Activated T-helper 17 cell treated with anti-CD3 and anti-CD28 coated beads, Interleukin-2, amount 50 U/mL, for 72 hours (primary cell): ENCODE measurements at regions not wholly inside any gene's neighbourhood (a gene's known extent, or its start where the extent isn't known, plus 50 kb on each side); places are given as distances from the start of the nearest gene placed in this dataset.
"Not testable (repeated sequence)": the region's sequence is repeated elsewhere in the genome, so short reads cannot be mapped to it uniquely, and the experiment has no call there.

Experiments used
- ATAC-seq: fragments of 150-1000 bp; cut with Tn5 transposase; replicated peaks from 2 replicates; pipeline ENCODE4 v1.10.0; 2021; ENCODE audit warnings: mild to moderate bottlenecking, moderate library complexity
- H3K27ac Mint-ChIP-seq: one replicate; pipeline ENCODE4 v1.8.0; 2022; ENCODE audit warnings: mixed read lengths
- H3K27me3 Mint-ChIP-seq: one replicate; pipeline ENCODE4 v1.8.0; 2022; ENCODE audit warnings: mixed read lengths
- H3K36me3 Mint-ChIP-seq: one replicate; pipeline ENCODE4 v1.8.0; 2022; ENCODE audit warnings: low read depth, mild to moderate bottlenecking, mixed read lengths
- H3K4me1 Mint-ChIP-seq: one replicate; pipeline ENCODE4 v1.8.0; 2022; ENCODE audit warnings: mixed read lengths
- H3K4me3 Mint-ChIP-seq: one replicate; pipeline ENCODE4 v1.8.0; 2022; ENCODE audit warnings: mild to moderate bottlenecking, mixed read lengths
- H3K9me3 Mint-ChIP-seq: one replicate; pipeline ENCODE4 v1.8.0; 2022; ENCODE audit warnings: mixed read lengths

- no peak overlapping the region for H3K27ac Mint-ChIP-seq
- no peaks in the 10 kb centered on the region for H3K4me1 Mint-ChIP-seq
- no peak for ATAC-seq
- H3K9me3 Mint-ChIP-seq, result no peaks in the 10 kb centered on the region
- no peak overlapping the region for H3K4me3 Mint-ChIP-seq
- H3K36me3 Mint-ChIP-seq, result no peaks in the 10 kb centered on the region
- no peaks in the 10 kb centered on the region for H3K27me3 Mint-ChIP-seq
These were observed 622.3 kb downstream of the DIPK2A start for GRCh38 chr3:144593881-144594280.

GRCh38 chr3:144620236-144620635 lies 648.6 kb downstream of the DIPK2A start:
- H3K4me3 Mint-ChIP-seq, H3K9me3 Mint-ChIP-seq, H3K27ac Mint-ChIP-seq, H3K27me3 Mint-ChIP-seq, H3K4me1 Mint-ChIP-seq, H3K36me3 Mint-ChIP-seq, ATAC-seq: not testable (repeated sequence)

- H3K9me3 Mint-ChIP-seq, result peaks cover 5% of the 10 kb centered on the region
- no peak overlapping the region for H3K27ac Mint-ChIP-seq
- H3K36me3 Mint-ChIP-seq, result no peaks in the 10 kb centered on the region
- H3K4me3 Mint-ChIP-seq, result no peak overlapping the region
- no peaks in the 10 kb centered on the region for H3K27me3 Mint-ChIP-seq
- ATAC-seq, result no peak
- no peaks in the 10 kb centered on the region for H3K4me1 Mint-ChIP-seq
These were observed 651.2 kb downstream of the DIPK2A start for GRCh38 chr3:144622845-144623244.

DNA sequence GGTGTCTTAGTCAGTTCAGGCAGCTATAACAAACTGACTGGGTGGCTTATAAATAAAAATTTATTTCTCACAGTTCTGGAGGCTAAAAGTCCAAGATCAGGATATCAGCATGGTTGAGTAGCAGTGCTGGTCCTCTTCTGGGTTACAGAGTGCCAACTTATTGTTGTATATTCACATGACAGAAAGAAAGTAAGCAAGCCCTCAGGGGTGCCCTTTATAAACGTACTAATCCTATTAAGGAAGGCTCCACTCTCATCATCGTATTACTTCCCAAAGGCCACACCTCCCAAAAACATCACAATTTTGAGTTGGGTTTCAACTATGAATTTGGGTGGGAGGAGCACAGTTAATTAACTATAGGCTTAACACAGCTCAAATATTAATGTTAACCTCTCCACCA lies 653.0 kb downstream of the DIPK2A start:
- Mint-ChIP-seq H3K27me3 (no peaks in the 10 kb centered on the region), H3K9me3 (no peaks in the 10 kb centered on the region), H3K4me3 (no peak overlapping the region), H3K4me1 (no peaks in the 10 kb centered on the region), H3K36me3 (no peaks in the 10 kb centered on the region), H3K27ac (no peak overlapping the region)
- ATAC-seq, result no peak

- H3K4me3 Mint-ChIP-seq, result no peak overlapping the region
- H3K27ac Mint-ChIP-seq, result no peak overlapping the region
- H3K4me1 Mint-ChIP-seq, result no peaks in the 10 kb centered on the region
- H3K9me3 Mint-ChIP-seq, result no peaks in the 10 kb centered on the region
- ATAC-seq, result no peak
- H3K27me3 Mint-ChIP-seq, result no peaks in the 10 kb centered on the region
- H3K36me3 Mint-ChIP-seq, result no peaks in the 10 kb centered on the region
These were observed 655.2 kb downstream of the DIPK2A start for GRCh38 chr3:144626835-144627234.

GRCh38 chr3:144629381-144629780 lies 657.8 kb downstream of the DIPK2A start:
- no peaks in the 10 kb centered on the region for H3K27me3 Mint-ChIP-seq
- no peaks in the 10 kb centered on the region for H3K36me3 Mint-ChIP-seq
- H3K9me3 Mint-ChIP-seq, result no peaks in the 10 kb centered on the region
- H3K4me1 Mint-ChIP-seq, result no peaks in the 10 kb centered on the region
- no peak overlapping the region for H3K4me3 Mint-ChIP-seq
- H3K27ac Mint-ChIP-seq, result no peak overlapping the region
- ATAC-seq, result no peak

DNA sequence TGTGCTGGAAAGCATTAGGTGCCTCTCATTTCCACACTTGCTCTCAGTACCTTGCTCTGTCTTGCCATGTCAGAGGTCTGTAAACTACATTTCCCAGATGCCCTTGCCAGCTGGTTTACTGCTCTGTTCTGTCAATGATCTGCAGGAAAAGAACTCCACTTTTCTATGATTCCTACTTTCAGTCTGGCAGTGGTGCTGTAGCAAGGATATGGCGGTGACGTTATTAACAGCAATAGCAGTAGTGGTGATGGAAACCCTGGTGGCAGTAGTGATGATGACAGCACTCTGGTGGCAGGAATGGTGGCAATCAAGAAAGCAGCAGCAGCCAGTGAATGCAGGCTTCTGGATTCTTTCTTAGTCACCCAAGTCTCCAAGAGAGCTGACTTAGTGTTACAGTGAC lies 665.2 kb downstream of the DIPK2A start:
- Mint-ChIP-seq H3K9me3 (no peaks in the 10 kb centered on the region), H3K4me1 (no peaks in the 10 kb centered on the region), H3K4me3 (no peak overlapping the region), H3K36me3 (no peaks in the 10 kb centered on the region), H3K27me3 (no peaks in the 10 kb centered on the region), H3K27ac (no peak overlapping the region)
- ATAC-seq, result no peak

DNA sequence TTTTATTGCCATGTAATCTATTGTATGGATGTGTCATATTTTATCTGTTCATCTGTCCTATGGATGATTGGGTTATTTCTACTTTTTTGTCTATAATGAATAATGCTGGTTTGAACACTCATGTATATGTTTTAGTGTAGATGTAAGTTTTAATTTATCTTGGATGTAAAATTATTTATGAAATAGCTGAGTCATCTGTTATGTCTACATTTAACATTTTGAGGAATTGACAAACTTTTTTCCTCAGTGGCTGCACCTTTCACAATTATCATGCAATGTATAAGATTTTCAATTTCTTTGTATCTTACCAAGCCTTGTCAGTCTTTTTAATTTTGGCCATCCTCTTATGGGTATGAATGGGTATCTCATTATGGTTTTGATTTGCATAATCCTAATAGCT lies 666.4 kb downstream of the DIPK2A start:
- no peaks in the 10 kb centered on the region for H3K36me3 Mint-ChIP-seq
- no peaks in the 10 kb centered on the region for H3K4me1 Mint-ChIP-seq

GRCh38 chr3:144643771-144644198 lies 672.2 kb downstream of the DIPK2A start:
- H3K27me3 Mint-ChIP-seq, result no peaks in the 10 kb centered on the region
- no peaks in the 10 kb centered on the region for H3K36me3 Mint-ChIP-seq
- H3K9me3 Mint-ChIP-seq, result no peaks in the 10 kb centered on the region
- H3K4me3 Mint-ChIP-seq, result no peak overlapping the region
- no peak overlapping the region for H3K27ac Mint-ChIP-seq
- H3K4me1 Mint-ChIP-seq, result no peaks in the 10 kb centered on the region
- ATAC-seq, result no peak

More for the DNA sequence above, 666.4 kb downstream of the DIPK2A start:
- no peak overlapping the region for H3K27ac Mint-ChIP-seq
- no peaks in the 10 kb centered on the region for H3K9me3 Mint-ChIP-seq
- ATAC-seq, result no peak
- no peak overlapping the region for H3K4me3 Mint-ChIP-seq
- no peaks in the 10 kb centered on the region for H3K27me3 Mint-ChIP-seq

- Mint-ChIP-seq H3K4me1 (no peaks in the 10 kb centered on the region), H3K4me3 (no peak overlapping the region), H3K27me3 (no peaks in the 10 kb centered on the region), H3K9me3 (peaks cover 6% of the 10 kb centered on the region), H3K36me3 (no peaks in the 10 kb centered on the region), H3K27ac (no peak overlapping the region)
- ATAC-seq, result no peak
These were observed 673.7 kb downstream of the DIPK2A start for GRCh38 chr3:144645300-144645699.

DNA sequence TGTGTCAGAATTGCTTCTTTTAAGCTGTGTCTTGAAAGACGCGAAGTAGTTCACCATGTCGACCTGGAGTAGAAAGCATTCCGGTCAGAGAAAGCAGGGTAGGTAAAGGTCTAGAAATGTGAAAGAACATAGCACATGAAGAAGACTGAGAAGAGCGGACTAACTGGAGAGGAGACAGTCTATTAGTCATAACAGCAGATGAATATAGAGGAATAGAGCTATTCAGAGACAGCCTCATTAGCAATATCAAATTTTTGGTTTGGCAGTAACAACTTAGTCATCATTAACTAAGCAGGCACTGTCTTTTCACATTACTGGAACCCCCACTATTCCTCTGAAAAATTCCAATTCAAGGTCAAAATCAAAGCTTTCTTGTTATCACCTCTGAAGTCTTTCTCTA lies 678.8 kb downstream of the DIPK2A start:
- Mint-ChIP-seq H3K36me3 (no peaks in the 10 kb centered on the region), H3K27ac (no peak overlapping the region), H3K4me3 (no peak overlapping the region), H3K27me3 (no peaks in the 10 kb centered on the region), H3K9me3 (peaks cover 6% of the 10 kb centered on the region), H3K4me1 (no peaks in the 10 kb centered on the region)
- no peak for ATAC-seq

DNA sequence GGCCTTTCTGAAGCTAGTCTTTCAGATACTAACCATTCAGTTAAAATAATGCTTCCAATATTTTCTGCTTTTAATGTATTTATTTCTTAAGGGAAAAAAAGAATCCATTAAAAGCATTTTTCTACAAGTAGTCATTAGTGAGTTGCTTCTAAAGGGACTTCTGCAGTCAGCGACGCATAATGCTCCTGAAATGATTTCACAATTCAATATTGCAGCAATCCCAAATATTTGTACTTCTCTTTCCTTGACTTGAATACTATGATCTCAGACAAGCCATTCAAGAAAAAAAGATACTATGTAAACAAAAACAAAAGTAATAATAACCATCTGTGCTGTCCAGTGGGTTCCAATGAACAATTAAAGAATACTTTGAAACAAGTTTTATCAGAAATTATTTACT lies 681.0 kb downstream of the DIPK2A start:
- H3K27ac Mint-ChIP-seq, result no peak overlapping the region
- H3K4me1 Mint-ChIP-seq, result no peaks in the 10 kb centered on the region
- ATAC-seq, result no peak
- no peaks in the 10 kb centered on the region for H3K36me3 Mint-ChIP-seq
- no peak overlapping the region for H3K4me3 Mint-ChIP-seq
- H3K9me3 Mint-ChIP-seq, result peaks cover 6% of the 10 kb centered on the region
- no peaks in the 10 kb centered on the region for H3K27me3 Mint-ChIP-seq

- H3K36me3 Mint-ChIP-seq, result no peaks in the 10 kb centered on the region
- no peak for ATAC-seq
- no peaks in the 10 kb centered on the region for H3K27me3 Mint-ChIP-seq
- H3K9me3 Mint-ChIP-seq, result no peaks in the 10 kb centered on the region
- no peak overlapping the region for H3K27ac Mint-ChIP-seq
- no peak overlapping the region for H3K4me3 Mint-ChIP-seq
- no peaks in the 10 kb centered on the region for H3K4me1 Mint-ChIP-seq
These were observed 683.8 kb downstream of the DIPK2A start for GRCh38 chr3:144655423-144655822.

DNA sequence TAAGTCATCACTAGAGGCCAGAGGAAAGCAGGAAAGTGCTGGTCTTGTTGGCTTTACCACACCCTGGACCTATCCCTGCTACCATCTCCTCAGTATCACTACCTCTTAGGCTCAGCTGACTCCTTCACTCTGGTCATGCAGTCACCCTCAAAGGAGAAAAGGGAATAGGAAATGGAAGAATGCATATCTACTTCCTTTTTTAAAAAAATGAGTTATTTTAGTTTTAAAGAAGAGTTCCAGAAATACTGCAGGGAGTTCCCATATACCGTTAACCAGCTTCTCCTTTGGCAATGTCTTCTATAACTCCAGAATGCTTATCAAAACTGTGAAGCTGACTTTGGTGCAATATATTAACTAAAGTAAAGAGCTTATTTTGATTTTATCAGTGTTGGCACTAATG lies 688.6 kb downstream of the DIPK2A start:
- H3K36me3 Mint-ChIP-seq, result no peaks in the 10 kb centered on the region
- H3K27ac Mint-ChIP-seq, result no peak overlapping the region

GRCh38 chr3:144662729-144663128 lies 691.1 kb downstream of the DIPK2A start:
- no peak for ATAC-seq
- no peak overlapping the region for H3K4me3 Mint-ChIP-seq
- H3K4me1 Mint-ChIP-seq, result no peaks in the 10 kb centered on the region
- no peaks in the 10 kb centered on the region for H3K9me3 Mint-ChIP-seq
- no peak overlapping the region for H3K27ac Mint-ChIP-seq
- H3K27me3 Mint-ChIP-seq, result no peaks in the 10 kb centered on the region
- H3K36me3 Mint-ChIP-seq, result no peaks in the 10 kb centered on the region

More for the DNA sequence above, 688.6 kb downstream of the DIPK2A start:
- H3K9me3 Mint-ChIP-seq, result no peaks in the 10 kb centered on the region
- H3K4me3 Mint-ChIP-seq, result no peak overlapping the region
- no peaks in the 10 kb centered on the region for H3K27me3 Mint-ChIP-seq
- no peaks in the 10 kb centered on the region for H3K4me1 Mint-ChIP-seq
- no peak for ATAC-seq
